GM18511 (cell line): ENCODE measurements at regions not wholly inside any gene's neighbourhood (a gene's known extent, or its start where the extent isn't known, plus 50 kb on each side); places are given as distances from the start of the nearest gene placed in this dataset.
"Not testable (repeated sequence)": the region's sequence is repeated elsewhere in the genome, so short reads cannot be mapped to it uniquely, and the experiment has no call there.

Experiments
- ATAC-seq: cut with Tn5 transposase; IDR thresholded peaks from one replicate; pipeline ENCODE4 v1.9.1; 2021; ENCODE audit warnings: mild to moderate bottlenecking, moderate library complexity; ENCODE audit not compliant: unreplicated experiment

- not testable (repeated sequence) for ATAC-seq
Measured at GRCh38 chr4:115519476-115519875, 406.1 kb upstream of the NDST4 start.

DNA sequence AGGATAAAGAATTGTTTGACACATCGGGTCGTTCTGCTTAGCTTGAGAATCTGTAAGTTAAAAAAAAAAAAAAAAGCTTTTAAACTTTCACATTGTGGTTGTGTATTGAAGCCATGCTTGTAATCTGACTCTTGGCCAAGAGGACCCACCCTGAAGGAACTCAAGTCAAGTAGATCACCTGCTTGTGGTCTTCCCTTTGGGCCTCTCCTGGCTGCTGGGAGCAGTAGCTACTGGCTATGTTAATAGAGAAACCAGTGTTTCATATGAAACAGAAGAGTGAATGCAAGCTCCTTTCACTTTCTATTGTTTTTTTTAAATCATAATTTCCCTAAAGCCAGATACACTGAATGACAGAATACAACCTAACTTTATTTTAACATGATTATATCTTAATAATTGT is 402.4 kb upstream of the NDST4 start:
- ATAC-seq, result peak; percentile 99

DNA sequence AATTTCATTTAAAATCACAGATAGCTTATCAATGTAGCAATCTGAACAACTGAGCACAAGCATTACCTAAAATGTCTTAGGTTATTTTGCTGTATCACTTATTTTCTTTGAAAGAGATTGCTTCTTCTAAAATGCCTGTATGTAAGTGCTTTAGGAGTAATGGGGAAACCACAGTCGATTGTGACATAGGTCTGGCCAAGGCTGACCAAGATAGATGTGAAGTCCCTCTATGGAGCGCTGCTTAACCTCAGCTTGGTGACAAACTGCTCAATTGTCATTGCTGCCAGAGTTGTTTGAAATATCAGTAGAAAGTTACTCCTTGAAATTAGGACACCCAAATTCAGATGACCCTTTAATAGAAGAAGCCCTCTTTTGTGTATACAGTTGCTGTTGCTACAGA is 401.9 kb upstream of the NDST4 start:
- peak; percentile 26 for ATAC-seq

DNA sequence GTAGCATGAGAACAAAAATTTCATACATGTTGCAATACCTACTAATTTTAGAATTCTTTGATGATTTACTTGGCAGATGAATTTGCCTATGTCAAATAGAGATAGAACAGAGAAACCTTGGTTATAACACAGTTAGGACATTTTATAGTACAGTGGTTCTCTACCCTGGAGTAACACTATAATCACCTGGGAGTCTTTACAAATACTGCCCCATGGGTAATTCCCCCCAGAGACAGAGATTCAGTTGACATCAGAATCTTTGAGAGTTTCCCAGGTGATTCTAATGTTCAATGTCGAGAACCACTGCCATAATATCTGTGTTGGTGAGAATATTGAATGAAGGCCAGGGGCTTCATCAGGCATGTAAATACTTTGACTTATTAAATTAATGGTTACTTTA is 401.3 kb upstream of the NDST4 start:
- ATAC-seq, result no peak

- no peak for ATAC-seq
Measured at GRCh38 chr4:115505326-115505725, 391.9 kb upstream of the NDST4 start.

- no peak for ATAC-seq
Measured at GRCh38 chr4:115501656-115502055, 388.2 kb upstream of the NDST4 start.

DNA sequence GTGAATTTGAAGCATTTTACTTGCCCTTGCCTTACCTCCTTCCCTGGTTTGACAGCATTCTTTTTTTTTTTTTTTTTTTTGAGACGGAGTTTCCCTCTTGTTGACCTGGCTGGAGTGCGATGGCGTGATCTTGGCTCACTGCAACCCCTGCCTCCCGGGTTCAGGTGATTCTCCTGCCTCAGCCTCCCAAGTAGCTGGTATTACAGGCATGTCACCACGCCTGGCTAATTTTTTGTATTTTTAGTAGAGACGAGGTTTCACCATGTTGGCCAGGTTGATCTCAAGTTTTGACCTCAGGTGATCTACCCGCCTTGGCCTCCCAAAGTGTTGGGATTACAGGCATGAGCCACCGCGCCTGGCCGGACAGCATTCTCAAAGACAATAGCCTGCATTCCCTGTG is 380.4 kb upstream of the NDST4 start:
- ATAC-seq, result not testable (repeated sequence)

- ATAC-seq, result no peak
Measured at GRCh38 chr4:115491686-115492085, 378.3 kb upstream of the NDST4 start.

GRCh38 chr4:115489279-115489678 is 375.9 kb upstream of the NDST4 start:
- ATAC-seq, result no peak

GRCh38 chr4:115485402-115485801 is 372.0 kb upstream of the NDST4 start:
- ATAC-seq, result no peak

GRCh38 chr4:115484479-115484878 is 371.1 kb upstream of the NDST4 start:
- ATAC-seq, result no peak

DNA sequence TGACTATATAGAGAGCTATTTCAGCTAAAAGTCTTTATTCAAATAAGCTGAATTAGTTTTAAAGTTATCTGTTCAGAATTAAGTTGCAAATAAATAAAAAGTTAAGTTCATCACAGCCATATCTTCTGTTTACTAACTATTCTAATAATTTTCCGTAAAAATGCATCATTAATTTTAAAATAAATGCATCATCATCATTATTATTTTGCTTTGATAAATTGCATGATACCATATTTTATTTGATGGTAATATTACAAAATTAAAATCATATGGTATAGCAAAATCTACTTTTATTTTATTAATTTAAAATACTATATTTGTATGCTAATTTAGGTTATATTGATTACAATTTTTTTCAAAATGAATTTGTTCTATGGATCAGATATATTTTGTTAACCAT is 357.3 kb upstream of the NDST4 start:
- no peak for ATAC-seq

GRCh38 chr4:115459301-115459700 is 345.9 kb upstream of the NDST4 start:
- ATAC-seq, result not testable (repeated sequence)

DNA sequence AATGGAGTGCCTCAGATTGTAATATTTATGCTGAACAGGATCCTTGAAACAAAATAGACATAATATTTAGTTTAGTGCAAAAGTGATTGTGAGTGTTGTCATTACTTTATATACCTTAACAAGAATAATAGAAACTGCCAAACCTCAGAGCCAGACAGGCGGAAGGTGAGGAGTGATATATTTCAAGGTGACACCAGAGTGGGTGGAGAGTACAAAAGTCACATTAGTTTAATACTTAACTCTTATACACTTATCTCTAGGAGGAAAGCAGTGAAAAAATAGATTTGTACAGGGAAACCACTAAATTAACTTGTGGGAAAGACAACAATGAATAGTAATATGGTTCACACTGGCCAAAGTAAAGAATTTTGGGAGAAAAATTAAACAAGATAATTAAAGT is 342.8 kb upstream of the NDST4 start:
- no peak for ATAC-seq

GRCh38 chr4:115454228-115454627 is 340.8 kb upstream of the NDST4 start:
- no peak for ATAC-seq

DNA sequence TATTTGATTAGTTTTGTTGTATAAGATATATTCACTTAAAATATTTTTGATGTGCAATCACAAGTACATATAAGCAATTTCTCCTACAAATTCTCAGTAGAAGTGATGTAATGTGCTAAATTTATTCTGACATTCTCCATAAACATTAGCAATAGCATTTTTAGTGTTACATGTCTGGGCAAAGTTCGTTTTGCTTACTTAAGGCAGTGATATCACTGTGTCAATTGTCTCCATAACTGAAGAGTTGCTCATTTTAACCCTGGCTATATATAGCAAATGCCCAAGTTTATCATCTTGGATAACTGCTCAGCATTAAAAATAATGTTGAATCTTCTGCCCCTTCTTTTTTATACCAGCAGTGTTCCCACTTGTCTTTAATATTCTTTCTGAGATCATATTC is 340.0 kb upstream of the NDST4 start:
- ATAC-seq, result no peak

DNA sequence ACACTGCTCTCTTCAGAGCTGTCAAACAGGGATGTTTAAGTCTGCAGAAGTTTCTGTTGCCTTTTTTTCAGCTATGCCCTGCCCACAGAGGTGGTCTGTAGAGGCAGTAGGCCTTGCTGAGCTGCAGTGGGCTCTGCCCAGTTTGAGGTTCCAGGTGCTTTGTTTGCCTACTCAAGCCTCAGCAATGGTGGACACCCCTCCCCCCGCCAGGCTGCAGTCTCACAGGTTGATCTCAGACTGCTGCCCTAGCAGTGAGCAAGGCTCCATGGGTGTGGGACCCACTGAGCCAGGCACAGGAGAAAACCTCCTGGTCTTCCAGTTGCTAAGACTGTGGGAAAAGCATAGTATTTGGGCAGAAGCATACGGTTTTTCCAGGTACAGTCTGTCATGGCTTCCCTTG is 338.8 kb upstream of the NDST4 start:
- ATAC-seq, result not testable (repeated sequence)

DNA sequence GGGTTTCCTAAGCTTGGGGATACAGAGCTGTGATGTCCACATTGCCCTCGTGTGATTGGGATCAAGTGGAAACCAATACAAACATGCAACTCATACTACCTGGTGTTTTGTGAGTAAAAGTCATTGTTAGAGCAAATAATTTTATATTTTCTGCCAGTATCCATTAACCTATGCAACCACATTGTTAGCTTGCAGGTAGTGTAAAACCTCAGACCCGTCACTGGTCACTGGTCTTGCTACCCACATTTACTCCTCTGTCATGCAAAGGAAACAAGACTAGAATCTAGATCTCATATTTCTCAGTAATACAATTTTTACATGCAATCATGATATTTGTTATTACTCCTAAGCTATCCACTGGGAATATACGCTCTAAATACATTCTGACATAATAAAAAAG is 324.3 kb upstream of the NDST4 start:
- peak; percentile 59 for ATAC-seq

GRCh38 chr4:115433491-115433890 is 320.1 kb upstream of the NDST4 start:
- no peak for ATAC-seq

DNA sequence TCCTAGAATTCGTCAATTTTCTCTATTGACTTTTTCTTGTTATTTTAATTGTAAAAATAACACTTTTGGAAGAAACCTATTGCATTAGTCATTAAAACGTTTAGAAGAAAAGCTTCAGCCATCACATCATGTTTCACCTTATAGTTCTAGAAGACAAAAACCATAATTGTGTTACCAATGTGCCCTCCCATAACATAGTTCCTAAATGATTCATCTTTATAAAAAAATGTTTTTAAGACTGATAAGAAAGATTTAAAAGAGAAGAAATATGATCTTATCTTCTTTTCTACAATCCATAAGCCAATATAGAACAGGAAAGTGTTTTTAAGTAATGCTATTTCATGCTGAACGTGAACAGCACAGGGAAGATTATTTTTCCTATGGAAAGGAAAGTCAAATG is 316.6 kb upstream of the NDST4 start:
- ATAC-seq, result no peak

GRCh38 chr4:115428455-115428854 is 315.0 kb upstream of the NDST4 start:
- no peak for ATAC-seq

DNA sequence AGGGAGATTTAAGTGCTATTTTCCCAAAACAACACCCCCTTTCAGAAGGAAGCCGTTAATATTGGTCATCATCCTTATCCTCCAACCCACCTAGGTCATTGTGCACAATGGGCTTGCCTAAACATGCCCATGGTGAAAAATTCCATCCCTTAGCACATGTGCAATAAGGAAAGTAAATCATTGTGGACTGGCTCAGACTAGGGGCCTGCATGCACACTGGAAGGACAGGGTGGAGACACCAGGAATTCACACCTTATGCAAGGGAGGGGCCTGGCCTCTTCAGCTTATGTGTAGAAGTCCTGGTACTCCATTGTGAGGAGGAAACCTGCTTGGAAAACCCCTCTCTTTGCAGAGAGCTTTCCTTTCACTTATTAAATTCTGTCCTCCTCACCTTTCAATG is 311.4 kb upstream of the NDST4 start:
- peak; percentile 56 for ATAC-seq

- no peak for ATAC-seq
Measured at GRCh38 chr4:115418635-115419396, 305.4 kb upstream of the NDST4 start.
